GM18907 (cell line): ENCODE measurements at regions not wholly inside any gene's neighbourhood (a gene's known extent, or its start where the extent isn't known, plus 50 kb on each side); places are given as distances from the start of the nearest gene placed in this dataset.
A peak's percentile ranks its signal among the peaks of the same experiment; 100 is the strongest.
"Not testable (repeated sequence)": the region's sequence is repeated elsewhere in the genome, so short reads cannot be mapped to it uniquely, and the experiment has no call there.

Experiments used
- ATAC-seq: cut with Tn5 transposase; IDR thresholded peaks from one replicate; pipeline ENCODE4 v1.9.1; 2021; ENCODE audit warnings: mild to moderate bottlenecking, moderate library complexity; ENCODE audit not compliant: unreplicated experiment

- not testable (repeated sequence) for ATAC-seq
These were observed 1711.3 kb downstream of the KHDRBS2 start for GRCh38 chr6:60574723-60575122.

DNA sequence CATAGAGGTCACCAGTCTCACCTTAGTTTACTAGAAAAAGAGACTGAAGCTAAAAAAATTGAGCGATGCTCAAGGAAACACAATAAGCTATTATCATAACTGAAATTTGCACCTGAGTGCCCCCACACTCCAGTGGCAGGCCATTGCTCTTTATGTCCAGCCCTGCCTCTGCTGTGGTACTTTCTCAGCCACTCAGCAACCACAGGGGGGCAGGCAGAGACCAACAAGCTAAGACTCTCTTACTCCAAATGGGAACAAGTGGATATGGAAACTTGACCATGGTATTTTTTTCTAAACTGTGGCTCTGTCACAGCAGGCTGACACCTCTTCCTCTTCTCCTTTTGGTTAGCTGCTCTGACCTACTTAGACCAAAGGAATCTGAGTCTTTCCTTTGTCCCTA lies 1713.4 kb downstream of the KHDRBS2 start:
- ATAC-seq, result not testable (repeated sequence)

- not testable (repeated sequence) for ATAC-seq
These were observed 1714.6 kb downstream of the KHDRBS2 start for GRCh38 chr6:60571293-60572016.

- ATAC-seq, result not testable (repeated sequence)
These were observed 1715.4 kb downstream of the KHDRBS2 start for GRCh38 chr6:60570599-60570998.

- not testable (repeated sequence) for ATAC-seq
These were observed 1718.4 kb downstream of the KHDRBS2 start for GRCh38 chr6:60567447-60568187.

DNA sequence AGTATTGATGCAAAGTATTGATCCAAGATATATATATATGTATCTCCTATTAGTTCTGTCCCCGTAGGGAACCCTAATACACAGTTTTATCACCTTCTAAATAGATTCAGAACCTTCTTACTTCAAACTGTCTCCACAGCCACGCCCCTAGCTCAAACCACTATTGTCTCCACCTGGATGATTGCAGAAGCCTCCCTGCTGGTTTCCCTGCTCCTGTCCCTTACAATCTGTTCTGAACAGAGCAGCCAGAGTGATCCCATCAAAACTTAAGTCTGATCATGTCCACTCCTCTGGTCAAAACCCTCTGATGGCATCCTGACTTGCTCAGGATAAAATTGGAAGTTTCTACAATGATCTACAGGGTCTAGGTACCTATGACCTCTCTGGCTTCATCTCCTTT lies 1719.6 kb downstream of the KHDRBS2 start:
- ATAC-seq, result not testable (repeated sequence)

DNA sequence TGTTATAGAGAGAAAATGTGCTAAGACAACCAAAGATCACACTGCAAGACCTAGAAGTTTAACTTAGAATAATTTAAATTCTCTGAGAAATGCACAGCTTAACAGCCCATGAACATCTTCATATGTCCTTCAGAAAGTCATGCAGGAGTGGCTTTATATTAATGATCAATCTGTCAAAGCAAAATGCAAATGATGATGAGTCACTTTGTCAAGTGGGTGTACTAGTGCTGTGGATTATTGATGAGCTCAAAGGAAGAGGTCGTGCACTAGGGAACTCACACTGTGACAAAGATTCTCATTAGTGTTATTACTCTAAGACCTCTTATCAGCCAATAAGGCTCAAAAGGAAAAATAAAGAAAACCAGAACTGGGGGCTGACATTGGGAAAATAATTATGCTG lies 1726.3 kb downstream of the KHDRBS2 start:
- ATAC-seq, result not testable (repeated sequence)

DNA sequence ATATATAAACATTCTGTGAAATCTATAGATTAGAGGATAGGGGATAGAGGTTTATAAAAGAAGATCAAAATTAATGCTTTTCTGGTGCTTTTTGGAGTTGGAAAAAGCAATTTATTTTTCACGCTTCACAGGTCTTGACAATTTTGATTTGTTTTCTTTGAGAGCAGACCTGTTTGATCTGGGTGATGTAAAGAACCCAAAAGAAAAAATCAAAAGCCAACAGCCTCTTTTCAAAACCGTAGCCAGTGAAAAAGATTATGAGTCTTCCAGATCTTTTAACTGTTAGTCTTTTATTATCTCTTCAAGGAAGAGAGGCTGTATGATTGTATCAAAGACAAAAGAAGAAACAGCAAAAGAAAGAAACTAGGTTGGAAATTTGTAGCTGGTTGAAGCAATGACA lies 1738.7 kb downstream of the KHDRBS2 start:
- ATAC-seq, result not testable (repeated sequence)

DNA sequence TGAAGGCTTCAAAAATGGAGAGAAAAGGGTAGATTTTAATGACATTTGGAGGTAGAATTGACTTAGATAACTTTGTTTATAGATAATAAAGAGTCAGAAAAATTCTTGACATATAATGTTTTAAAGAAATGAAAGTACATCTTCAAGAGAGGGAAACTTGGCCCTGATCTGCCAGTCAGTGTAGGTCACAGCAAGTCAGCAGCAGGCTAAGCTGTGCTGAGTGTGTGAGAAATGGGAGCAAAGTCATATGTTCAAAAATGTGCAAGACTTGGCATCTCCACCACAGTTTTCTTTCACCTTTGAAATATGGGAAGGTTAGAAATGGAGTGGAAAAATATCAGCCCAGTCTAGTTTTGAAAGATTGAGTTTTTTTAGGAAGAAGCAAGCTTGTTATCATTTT lies 1761.3 kb downstream of the KHDRBS2 start:
- not testable (repeated sequence) for ATAC-seq

DNA sequence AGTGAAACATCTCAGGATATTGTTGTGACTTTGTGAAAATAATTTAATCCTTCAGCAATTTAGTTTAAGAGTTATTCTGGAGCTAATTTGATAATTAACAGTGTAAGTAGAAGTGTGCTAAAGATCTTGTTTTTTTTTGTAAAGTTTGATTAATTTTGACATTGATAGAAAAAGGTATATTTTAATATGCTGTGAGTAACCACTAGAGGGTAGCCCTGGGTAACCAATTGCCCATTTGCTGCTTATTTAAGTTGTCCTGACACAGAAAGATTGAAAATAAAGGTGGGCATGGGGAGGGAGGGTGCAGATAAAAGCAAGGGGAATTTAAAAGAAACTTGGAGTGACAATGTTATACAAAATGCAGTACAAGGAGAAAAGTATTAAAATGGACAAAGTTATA lies 1808.3 kb downstream of the KHDRBS2 start:
- ATAC-seq, result not testable (repeated sequence)

DNA sequence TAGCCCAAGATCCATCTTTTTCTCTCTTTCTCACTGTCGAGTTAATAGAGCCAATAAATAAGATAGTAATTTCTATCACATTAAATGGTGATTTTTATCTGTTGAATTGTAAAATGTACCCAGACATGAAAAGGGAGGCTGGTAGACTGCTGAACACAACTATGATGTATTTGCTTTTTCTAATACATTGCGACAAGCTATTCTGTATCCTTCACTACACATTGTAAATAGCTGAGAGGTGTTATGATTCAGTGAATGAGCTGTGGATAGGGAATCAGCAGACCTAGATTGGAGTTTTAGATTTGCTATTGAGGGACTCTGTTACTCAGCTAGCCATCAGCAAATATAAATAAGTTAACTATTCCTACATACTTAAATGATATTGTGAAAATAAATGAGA lies 1812.2 kb downstream of the KHDRBS2 start:
- not testable (repeated sequence) for ATAC-seq

GRCh38 chr6:60471426-60471825 lies 1814.6 kb downstream of the KHDRBS2 start:
- not testable (repeated sequence) for ATAC-seq

DNA sequence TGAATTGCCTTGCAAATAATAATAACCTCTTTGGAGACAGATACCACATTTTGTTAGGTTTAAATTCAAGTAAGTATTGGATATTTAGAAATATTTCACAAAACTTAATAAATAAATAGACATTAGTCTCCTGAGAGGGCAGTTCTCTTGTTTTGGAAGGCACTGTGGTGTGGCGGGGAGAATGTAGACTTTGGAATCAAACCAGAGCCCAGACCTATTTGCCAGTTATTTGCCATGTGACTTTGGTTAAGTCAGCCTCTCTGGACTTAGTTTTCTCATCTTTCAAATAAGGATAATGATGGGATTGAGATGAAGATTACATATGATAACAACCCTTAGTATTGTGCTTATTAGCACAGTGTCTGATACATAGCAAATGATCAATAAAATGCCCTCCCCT lies 1835.6 kb downstream of the KHDRBS2 start:
- not testable (repeated sequence) for ATAC-seq

DNA sequence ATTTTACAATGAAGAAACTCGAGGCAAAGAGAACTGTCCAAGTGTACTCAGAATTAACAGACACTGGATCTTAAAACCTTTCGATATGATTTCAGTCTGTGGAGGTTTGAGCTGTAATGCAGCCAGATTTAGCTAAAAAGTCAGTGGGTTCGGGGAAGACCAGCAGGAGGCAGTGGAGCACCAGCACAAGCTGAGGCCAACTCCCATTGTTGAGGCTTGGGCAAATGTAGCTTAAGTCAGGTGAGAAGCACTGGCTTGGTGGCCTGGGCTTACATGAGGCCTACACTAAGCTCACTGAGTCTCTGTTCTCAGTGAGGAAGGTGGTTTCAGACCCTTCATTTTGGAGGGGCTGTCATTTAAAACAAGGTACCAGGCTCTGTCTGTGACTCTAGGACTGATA lies 1841.5 kb downstream of the KHDRBS2 start:
- ATAC-seq, result not testable (repeated sequence)

GRCh38 chr6:60439709-60440108 lies 1846.3 kb downstream of the KHDRBS2 start:
- not testable (repeated sequence) for ATAC-seq

DNA sequence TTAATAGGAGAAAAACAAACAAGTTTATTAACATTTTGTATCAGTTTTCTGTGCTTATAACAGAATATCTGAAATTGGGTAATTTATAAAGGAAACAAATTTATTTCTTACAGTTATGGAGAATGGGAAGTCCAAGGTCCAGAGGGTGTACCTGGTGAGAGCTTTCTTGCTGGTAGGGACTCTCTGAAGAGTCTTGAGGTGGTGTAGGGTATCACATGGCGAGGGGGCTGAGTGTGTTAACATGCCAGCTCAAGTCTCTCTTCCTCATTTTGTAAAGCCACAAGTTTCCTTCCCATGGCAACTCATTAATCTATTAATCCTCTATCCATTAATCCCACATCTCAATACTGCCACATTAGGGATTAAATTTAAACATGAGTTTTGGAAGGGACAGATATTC lies 1863.3 kb downstream of the KHDRBS2 start:
- peak; percentile 76 for ATAC-seq

- not testable (repeated sequence) for ATAC-seq
These were observed 1869.9 kb downstream of the KHDRBS2 start for GRCh38 chr6:60416118-60416517.

GRCh38 chr6:60408747-60409146 lies 1877.3 kb downstream of the KHDRBS2 start:
- not testable (repeated sequence) for ATAC-seq

GRCh38 chr6:60403268-60403667 lies 1882.8 kb downstream of the KHDRBS2 start:
- ATAC-seq, result not testable (repeated sequence)

DNA sequence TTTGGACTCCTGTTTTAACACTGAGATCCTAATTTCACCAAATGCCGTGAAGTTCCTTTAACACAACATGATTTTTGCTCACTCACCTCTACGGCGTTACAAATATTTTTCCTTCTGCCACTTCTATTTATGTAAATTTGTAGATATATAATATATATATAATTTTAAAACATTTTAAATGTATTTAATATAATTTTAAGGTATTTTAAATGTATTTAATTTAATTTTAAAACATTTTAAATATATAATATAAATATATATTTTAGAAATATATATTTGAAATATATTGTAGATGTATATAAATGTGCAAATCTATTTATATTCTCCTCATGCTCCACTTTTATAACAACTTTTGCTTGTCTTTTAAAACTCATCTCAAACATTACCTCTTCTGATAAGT lies 1883.5 kb downstream of the KHDRBS2 start:
- ATAC-seq, result not testable (repeated sequence)

GRCh38 chr6:60395261-60395660 lies 1890.8 kb downstream of the KHDRBS2 start:
- not testable (repeated sequence) for ATAC-seq

DNA sequence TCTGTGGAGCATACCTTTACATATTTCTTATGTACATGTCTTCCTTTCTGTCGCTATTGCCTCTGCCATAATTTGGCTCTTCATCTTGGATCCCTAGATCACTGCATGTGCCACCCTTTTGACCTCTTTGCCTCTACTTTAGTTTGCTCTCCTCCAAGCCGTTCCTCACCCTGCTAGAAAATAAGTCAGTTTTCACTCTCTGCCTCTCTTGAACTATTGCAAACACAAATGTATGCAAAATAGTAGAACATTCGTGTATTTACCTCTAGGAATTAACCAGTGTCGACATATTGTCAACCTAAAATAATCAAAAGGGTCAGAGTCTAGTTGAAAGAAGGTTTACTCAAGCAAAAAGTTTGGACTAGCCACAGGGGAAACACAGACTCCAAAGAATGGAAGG lies 1893.1 kb downstream of the KHDRBS2 start:
- ATAC-seq, result not testable (repeated sequence)
